PC-9 (cell line): ENCODE measurements at regions not wholly inside any gene's neighbourhood (a gene's known extent, or its start where the extent isn't known, plus 50 kb on each side); places are given as distances from the start of the nearest gene placed in this dataset.

ENCODE experiments used
- CTCF ChIP-seq: fragments of 200-600 bp; sonication (generic); conservative IDR thresholded peaks from 2 replicates; pipeline ENCODE4 v1.6.1; 2017; ENCODE audit warnings: mixed run types, antibody characterized with exemption, mild to moderate bottlenecking, moderate library complexity
- EZH2 ChIP-seq: fragments of 200-600 bp; sonication (generic); IDR thresholded peaks from 2 replicates; pipeline ENCODE4 v1.8.0; 2017; ENCODE audit warnings: antibody characterized with exemption, low read depth

DNA sequence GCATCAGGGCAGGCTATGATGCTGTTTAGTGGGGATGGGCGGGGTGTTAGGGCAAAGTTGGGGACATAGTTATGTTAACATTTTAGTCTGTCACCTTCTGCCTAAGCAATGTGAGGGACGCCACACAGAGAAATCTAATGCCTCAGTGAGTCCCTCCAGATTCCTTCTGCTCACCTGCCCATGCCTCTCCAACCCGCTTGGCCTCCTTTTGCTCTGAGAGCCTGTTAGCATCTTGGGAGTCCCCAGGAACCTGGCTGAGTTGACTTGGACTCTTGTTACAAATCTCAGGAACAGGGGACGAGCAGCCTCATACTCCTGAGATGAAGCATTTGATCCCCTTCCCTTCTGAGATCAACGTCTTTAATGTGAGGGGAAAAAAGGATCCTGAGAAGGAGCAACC lies 336.8 kb downstream of the CCSER2 start:
- TF ChIP-seq CTCF (no peak), EZH2 (no peak)
